Neuronal stem cell (in vitro differentiated cells): ENCODE measurements at regions not wholly inside any gene's neighbourhood (a gene's known extent, or its start where the extent isn't known, plus 50 kb on each side); places are given as distances from the start of the nearest gene placed in this dataset.

Experiments
- DNase-seq: peaks from one replicate; pipeline ENCODE4 v3.0.0-alpha.2; 2013; ENCODE audit warnings: low spot score
- H2AFZ ChIP-seq: one replicate; pipeline ENCODE4 v1.6.1; 2013; ENCODE audit warnings: mild to moderate bottlenecking, low read length, inconsistent platforms
- H2AK5ac ChIP-seq: 2 replicates; pipeline ENCODE4 v1.6.1; 2013; ENCODE audit warnings: low read depth, mild to moderate bottlenecking, inconsistent platforms, low read length, moderate library complexity, mixed read lengths
- H2BK120ac ChIP-seq: 2 replicates; pipeline ENCODE4 v1.6.1; 2013; ENCODE audit warnings: low read depth, mild to moderate bottlenecking, inconsistent platforms, low read length, moderate library complexity, mixed read lengths
- H2BK12ac ChIP-seq: one replicate; pipeline ENCODE4 v1.6.1; 2013; ENCODE audit warnings: low read length, inconsistent platforms
- H2BK15ac ChIP-seq: 2 replicates; pipeline ENCODE4 v1.6.1; 2013; ENCODE audit warnings: mild to moderate bottlenecking, low read length, inconsistent platforms, mixed read lengths
- H2BK5ac ChIP-seq: one replicate; pipeline ENCODE4 v1.6.1; 2013; ENCODE audit warnings: inconsistent platforms, mild to moderate bottlenecking, low read length, moderate library complexity
- H3K14ac ChIP-seq: one replicate; pipeline ENCODE4 v1.6.1; 2013; ENCODE audit warnings: low read length, inconsistent platforms
- H3K18ac ChIP-seq: 2 replicates; pipeline ENCODE4 v1.6.1; 2013; ENCODE audit warnings: low read length, inconsistent platforms
- H3K23ac ChIP-seq: 2 replicates; pipeline ENCODE4 v1.6.1; 2013; ENCODE audit warnings: low read depth, mild to moderate bottlenecking, mixed read lengths, low read length, inconsistent platforms; ENCODE audit not compliant: poor library complexity
- H3K27ac ChIP-seq: replicated peaks from 3 replicates; pipeline ENCODE4 v1.5.1; 2013; ENCODE audit warnings: low read length, inconsistent platforms
- H3K27me3 ChIP-seq, 3 experiments: 2 replicates each; pipeline ENCODE4 v1.6.1; 2013; ENCODE audit warnings: low read length in 3 of 3, mild to moderate bottlenecking in 2 of 3, inconsistent platforms in 1 of 3, low read depth in 1 of 3, mixed read lengths in 1 of 3, moderate library complexity in 1 of 3; ENCODE audit not compliant: control insufficient read depth in 3 of 3, insufficient read depth in 3 of 3
- H3K36me3 ChIP-seq, 2 donors: replicated peaks in 1 of 2; 2 replicates each; pipeline ENCODE4 v1.6.1; 2013; ENCODE audit warnings: low read length in 2 of 2; ENCODE audit not compliant: control insufficient read depth in 2 of 2, insufficient read depth in 2 of 2
- H3K4ac ChIP-seq: 2 replicates; pipeline ENCODE4 v1.6.1; 2013; ENCODE audit warnings: inconsistent platforms, mild to moderate bottlenecking, low read length, moderate library complexity
- H3K4me1 ChIP-seq, 2 donors: 1 replicate in 1 of 2; 2 replicates in 1 of 2; pipeline ENCODE4 v1.6.1; 2013; ENCODE audit warnings: low read length in 2 of 2, low read depth in 1 of 2; ENCODE audit not compliant: control insufficient read depth in 2 of 2, insufficient read depth in 1 of 2
- H3K4me2 ChIP-seq: one replicate; pipeline ENCODE4 v1.6.1; 2013; ENCODE audit warnings: mild to moderate bottlenecking, low read length, inconsistent platforms; ENCODE audit not compliant: insufficient read depth, poor library complexity, severe bottlenecking
- H3K4me3 ChIP-seq, 2 donors: 2 replicates each; pipeline ENCODE4 v1.5.1; 2013; ENCODE audit warnings: low read length in 2 of 2, mild to moderate bottlenecking in 2 of 2, inconsistent platforms in 1 of 2, moderate library complexity in 1 of 2
- H3K79me1 ChIP-seq: one replicate; pipeline ENCODE4 v1.6.1; 2013; ENCODE audit warnings: low read depth, mild to moderate bottlenecking, inconsistent platforms, low read length, moderate library complexity
- H3K9ac ChIP-seq: one replicate; pipeline ENCODE4 v1.6.1; 2013; ENCODE audit warnings: mild to moderate bottlenecking, low read depth, low read length, inconsistent platforms; ENCODE audit not compliant: poor library complexity
- H3K9me3 ChIP-seq, 2 donors: replicated peaks in 1 of 2; 2 replicates each; pipeline versions ENCODE3 to v1.6.1; 2013; ENCODE audit warnings: low read length in 2 of 2, mild to moderate bottlenecking in 2 of 2, inconsistent platforms in 1 of 2, low read depth in 1 of 2, mixed read lengths in 1 of 2, moderate library complexity in 1 of 2; ENCODE audit not compliant: control insufficient read depth in 2 of 2, insufficient read depth in 1 of 2
- H4K8ac ChIP-seq: one replicate; pipeline ENCODE4 v1.6.1; 2013; ENCODE audit warnings: low read depth, mild to moderate bottlenecking, inconsistent platforms, low read length, moderate library complexity
- H4K91ac ChIP-seq: one replicate; pipeline ENCODE4 v1.6.1; 2013; ENCODE audit warnings: low read length, low read depth, mild to moderate bottlenecking, inconsistent platforms; ENCODE audit not compliant: poor library complexity
- WGBS, 2 donors: extraction: QIAGEN DNeasy Blood & Tissue Kit; methylation state at CpG; one replicate each; pipeline ENCODE4 v1.1.7; 2013; ENCODE audit warnings: missing lambda C conversion rate in 2 of 2, mixed read lengths in 1 of 2; ENCODE audit not compliant: insufficient read length in 2 of 2, insufficient replicate concordance in 1 of 2; ENCODE audit errors: extremely low coverage in 2 of 2; 5-methylcytosine and 5-hydroxymethylcytosine counted together

GRCh38 chr6:22436134-22436533 is 133.2 kb upstream of the HDGFL1 start:
- H3K18ac ChIP-seq, result no peak overlapping the region
- no peak overlapping the region for H2AK5ac ChIP-seq
- no peak overlapping the region for H3K27ac ChIP-seq
- no peak overlapping the region for H3K9ac ChIP-seq
- no peaks in the 10 kb centered on the region for H3K79me1 ChIP-seq
- H3K36me3 ChIP-seq, result no peaks in the 10 kb centered on the region
- H3K14ac ChIP-seq, result no peak overlapping the region
- no peaks in the 10 kb centered on the region for H3K4me1 ChIP-seq
- H2BK15ac ChIP-seq, result no peak overlapping the region
- H2BK120ac ChIP-seq, result no peak overlapping the region
- 100% methylated on average over 1 of the region's 2 CpGs; no CpG with 5 or more reads in 1 of the 2 donors for WGBS, 2 donors
- no peak overlapping the region for H2BK5ac ChIP-seq
- H4K8ac ChIP-seq, result no peak overlapping the region
- H3K27me3 ChIP-seq, result no peaks in the 10 kb centered on the region
- H2AFZ ChIP-seq, result no peak overlapping the region
- H3K23ac ChIP-seq, result no peak overlapping the region
- H3K4me3 ChIP-seq, result no peak overlapping the region
- H4K91ac ChIP-seq, result no peak overlapping the region
- no peak for DNase-seq
- no peak overlapping the region for H2BK12ac ChIP-seq
- H3K9me3 ChIP-seq, result peaks cover 0 to 4% of the 10 kb centered on the region in 2 donors
- no peak overlapping the region for H3K4ac ChIP-seq
- no peak overlapping the region for H3K4me2 ChIP-seq

DNA sequence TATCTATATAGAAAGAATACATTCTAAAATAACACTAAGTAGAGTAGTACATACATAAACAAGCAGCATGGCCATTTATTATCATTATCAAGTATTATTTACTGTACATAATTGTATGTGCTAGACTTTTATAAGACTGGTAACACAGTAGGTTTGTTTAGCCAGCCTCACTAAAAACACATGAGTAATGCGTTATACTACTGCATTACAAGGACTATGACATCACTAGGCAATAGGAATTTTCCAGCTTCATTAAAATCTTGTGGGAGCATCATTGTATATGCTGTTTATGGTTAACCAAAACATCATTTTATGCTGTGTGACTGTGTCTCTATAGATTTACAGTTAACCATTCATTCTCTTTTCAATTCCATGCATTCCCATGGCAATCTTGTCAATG is 131.7 kb upstream of the HDGFL1 start:
- WGBS, 2 donors, result no CpG with 5 or more reads among the region's 1 CpG
- no peaks in the 10 kb centered on the region for H3K79me1 ChIP-seq
- H2BK5ac ChIP-seq, result no peak overlapping the region
- H2AFZ ChIP-seq, result no peak overlapping the region
- no peak overlapping the region for H2AK5ac ChIP-seq
- no peak overlapping the region for H3K27ac ChIP-seq
- H3K36me3 ChIP-seq, result no peaks in the 10 kb centered on the region
- no peak overlapping the region for H3K4me2 ChIP-seq
- H3K27me3 ChIP-seq, result no peaks in the 10 kb centered on the region
- H3K18ac ChIP-seq, result no peak overlapping the region
- peaks cover 0 to 4% of the 10 kb centered on the region in 2 donors for H3K9me3 ChIP-seq
- H3K23ac ChIP-seq, result no peak overlapping the region
- H3K4me3 ChIP-seq, result no peak overlapping the region
- no peak overlapping the region for H4K91ac ChIP-seq
- no peak overlapping the region for H3K14ac ChIP-seq
- H2BK15ac ChIP-seq, result no peak overlapping the region
- no peak overlapping the region for H2BK12ac ChIP-seq
- H3K4me1 ChIP-seq, result no peaks in the 10 kb centered on the region
- no peak overlapping the region for H3K9ac ChIP-seq
- H3K4ac ChIP-seq, result no peak overlapping the region
- no peak overlapping the region for H4K8ac ChIP-seq
- no peak for DNase-seq
- H2BK120ac ChIP-seq, result no peak overlapping the region

GRCh38 chr6:22442826-22443225 is 126.5 kb upstream of the HDGFL1 start:
- Histone ChIP-seq H3K4ac (no peak overlapping the region), H3K4me2 (no peak overlapping the region), H3K4me1 (peaks cover 9 to 15% of the 10 kb centered on the region in 2 donors), H2BK5ac (no peak overlapping the region), H2BK15ac (no peak overlapping the region), H3K36me3 (no peaks in the 10 kb centered on the region), H3K9ac (no peak overlapping the region), H2BK12ac (no peak overlapping the region), H3K27ac (peak overlapping the region; percentile 22), H2AFZ (peak overlapping the region; percentile 4), H3K23ac (no peak overlapping the region), H2BK120ac (no peak overlapping the region), H3K4me3 (no peak overlapping the region), H4K8ac (no peak overlapping the region), H3K14ac (no peak overlapping the region), H2AK5ac (no peak overlapping the region), H3K9me3 (peaks cover 0 to 4% of the 10 kb centered on the region in 2 donors), H3K79me1 (no peaks in the 10 kb centered on the region), H3K27me3 (no peaks in the 10 kb centered on the region), H3K18ac (no peak overlapping the region), H4K91ac (no peak overlapping the region)
- no peak for DNase-seq
- no CpG with 5 or more reads among the region's 1 CpG for WGBS, 2 donors

GRCh38 chr6:22444330-22444729 is 125.0 kb upstream of the HDGFL1 start:
- no peak overlapping the region for H3K9ac ChIP-seq
- H3K36me3 ChIP-seq, result no peaks in the 10 kb centered on the region
- peaks cover 13 to 26% of the 10 kb centered on the region in 2 donors for H3K4me1 ChIP-seq
- no peak overlapping the region for H3K27ac ChIP-seq
- H2BK12ac ChIP-seq, result no peak overlapping the region
- no peak overlapping the region for H3K23ac ChIP-seq
- no peak overlapping the region for H3K4me2 ChIP-seq
- H3K4ac ChIP-seq, result no peak overlapping the region
- no peaks in the 10 kb centered on the region for H3K27me3 ChIP-seq
- H4K91ac ChIP-seq, result no peak overlapping the region
- WGBS, 2 donors, result no CpG with 5 or more reads among the region's 3 CpGs
- no peak overlapping the region for H2BK120ac ChIP-seq
- H2AK5ac ChIP-seq, result no peak overlapping the region
- H3K79me1 ChIP-seq, result no peaks in the 10 kb centered on the region
- no peak overlapping the region for H3K14ac ChIP-seq
- no peak overlapping the region for H3K18ac ChIP-seq
- no peak overlapping the region for H4K8ac ChIP-seq
- no peak for DNase-seq
- no peak overlapping the region for H2BK15ac ChIP-seq
- no peak overlapping the region for H3K4me3 ChIP-seq
- peaks cover 0 to 4% of the 10 kb centered on the region in 2 donors for H3K9me3 ChIP-seq
- H2AFZ ChIP-seq, result no peak overlapping the region
- no peak overlapping the region for H2BK5ac ChIP-seq
